Parathyroid adenoma (tissue), 2 donors: ENCODE measurements at regions not wholly inside any gene's neighbourhood (a gene's known extent, or its start where the extent isn't known, plus 50 kb on each side); places are given as distances from the start of the nearest gene placed in this dataset.

Experiments
- H2AFZ ChIP-seq: fragments of 300-600 bp; sonication (generic); one replicate; pipeline ENCODE4 v1.7.0; 2017; ENCODE audit warnings: antibody characterized with exemption, mild to moderate bottlenecking
- H3K27ac ChIP-seq: fragments of 300-600 bp; sonication (generic); one replicate; pipeline ENCODE4 v1.7.0; 2017
- H3K27me3 ChIP-seq: fragments of 300-600 bp; sonication (generic); one replicate; pipeline ENCODE4 v1.7.0; 2017; ENCODE audit warnings: low read length; ENCODE audit not compliant: control insufficient read depth, insufficient read depth
- H3K36me3 ChIP-seq: fragments of 300-600 bp; sonication (generic); one replicate; pipeline ENCODE4 v1.7.0; 2017; ENCODE audit warnings: low read length; ENCODE audit not compliant: control insufficient read depth, insufficient read depth
- H3K4me1 ChIP-seq: fragments of 300-600 bp; sonication (generic); one replicate; pipeline ENCODE4 v1.7.0; 2017; ENCODE audit warnings: control low read depth
- H3K4me2 ChIP-seq: fragments of 300-600 bp; sonication (generic); one replicate; pipeline ENCODE4 v1.7.0; 2017; ENCODE audit warnings: low read length
- H3K4me3 ChIP-seq: fragments of 300-600 bp; sonication (generic); one replicate; pipeline ENCODE4 v1.7.0; 2017; ENCODE audit warnings: low read depth, low read length
- H3K79me2 ChIP-seq: fragments of 300-600 bp; sonication (generic); one replicate; pipeline ENCODE4 v1.7.0; 2017; ENCODE audit warnings: control low read depth
- H3K9ac ChIP-seq: fragments of 300-600 bp; sonication (generic); one replicate; pipeline ENCODE4 v1.7.0; 2017; ENCODE audit warnings: mild to moderate bottlenecking
- H3K9me3 ChIP-seq: fragments of 300-600 bp; sonication (generic); one replicate; pipeline ENCODE4 v1.7.0; 2017; ENCODE audit warnings: low read length; ENCODE audit not compliant: control insufficient read depth
- CTCF ChIP-seq: fragments of 300-600 bp; sonication (generic); IDR thresholded peaks from one replicate; pipeline ENCODE4 v1.7.0; 2017; ENCODE audit warnings: antibody characterized with exemption, mild to moderate bottlenecking
- donor health status: primary hyperparathyroidism.

- Histone ChIP-seq H3K9ac (no peak overlapping the region), H3K9me3 (no peaks in the 10 kb centered on the region), H3K4me1 (no peaks in the 10 kb centered on the region), H3K27ac (no peak overlapping the region), H3K27me3 (no peaks in the 10 kb centered on the region), H2AFZ (no peak overlapping the region), H3K79me2 (no peaks in the 10 kb centered on the region), H3K4me2 (no peak overlapping the region), H3K4me3 (no peak overlapping the region), H3K36me3 (no peaks in the 10 kb centered on the region)
- TF ChIP-seq CTCF = no peak
Measured at GRCh38 chr2:239470151-239470900, 69.5 kb upstream of the HDAC4 start.

DNA sequence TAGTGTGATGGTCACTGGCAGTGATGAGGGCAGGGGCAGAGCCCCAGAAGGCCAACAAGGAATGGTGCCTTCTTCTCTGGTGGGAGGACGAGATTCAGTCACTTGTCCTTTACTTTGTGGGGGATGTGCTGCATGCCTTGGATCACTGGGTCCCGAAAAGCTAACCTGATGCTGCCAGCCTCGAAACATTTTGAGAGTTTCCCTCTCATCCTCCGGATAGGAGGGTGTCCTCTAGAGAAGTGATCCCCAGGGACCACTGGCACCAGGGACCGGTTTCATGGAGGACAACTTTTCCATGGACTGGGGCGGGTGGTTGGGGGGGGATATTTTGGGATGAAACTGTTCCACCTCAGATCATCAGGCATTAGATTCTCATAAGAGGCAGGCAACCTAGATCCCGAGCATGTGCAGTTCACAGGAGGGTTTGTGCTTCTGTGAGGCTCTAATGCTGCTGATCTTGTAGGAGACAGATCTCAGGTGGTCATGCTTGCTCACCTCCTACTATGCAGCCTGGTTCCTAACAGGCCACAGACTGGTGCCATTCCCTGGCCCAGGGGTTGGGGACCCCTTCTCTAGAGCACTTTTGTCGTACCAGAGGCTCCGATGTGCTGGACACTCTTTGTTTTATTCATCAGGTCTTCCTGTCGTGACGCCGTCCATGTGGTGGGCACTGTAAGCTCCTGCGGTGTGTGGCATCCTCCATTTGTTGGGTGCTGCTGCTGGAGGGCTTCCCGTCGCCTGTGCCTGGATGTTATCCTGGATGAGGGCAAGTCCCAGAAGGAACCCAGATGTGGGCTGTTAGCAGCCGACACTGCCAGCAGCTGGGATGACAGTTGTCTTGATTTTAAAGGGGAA lies 68.5 kb upstream of the HDAC4 start:
- no peak overlapping the region for H3K9ac ChIP-seq
- no peaks in the 10 kb centered on the region for H3K9me3 ChIP-seq
- no peaks in the 10 kb centered on the region for H3K4me1 ChIP-seq
- no peak overlapping the region for H2AFZ ChIP-seq
- H3K36me3 ChIP-seq = no peaks in the 10 kb centered on the region
- no peak for TF ChIP-seq CTCF
- H3K27ac ChIP-seq = no peak overlapping the region
- H3K4me2 ChIP-seq = no peak overlapping the region
- no peak overlapping the region for H3K4me3 ChIP-seq
- H3K79me2 ChIP-seq = no peaks in the 10 kb centered on the region
- no peaks in the 10 kb centered on the region for H3K27me3 ChIP-seq

DNA sequence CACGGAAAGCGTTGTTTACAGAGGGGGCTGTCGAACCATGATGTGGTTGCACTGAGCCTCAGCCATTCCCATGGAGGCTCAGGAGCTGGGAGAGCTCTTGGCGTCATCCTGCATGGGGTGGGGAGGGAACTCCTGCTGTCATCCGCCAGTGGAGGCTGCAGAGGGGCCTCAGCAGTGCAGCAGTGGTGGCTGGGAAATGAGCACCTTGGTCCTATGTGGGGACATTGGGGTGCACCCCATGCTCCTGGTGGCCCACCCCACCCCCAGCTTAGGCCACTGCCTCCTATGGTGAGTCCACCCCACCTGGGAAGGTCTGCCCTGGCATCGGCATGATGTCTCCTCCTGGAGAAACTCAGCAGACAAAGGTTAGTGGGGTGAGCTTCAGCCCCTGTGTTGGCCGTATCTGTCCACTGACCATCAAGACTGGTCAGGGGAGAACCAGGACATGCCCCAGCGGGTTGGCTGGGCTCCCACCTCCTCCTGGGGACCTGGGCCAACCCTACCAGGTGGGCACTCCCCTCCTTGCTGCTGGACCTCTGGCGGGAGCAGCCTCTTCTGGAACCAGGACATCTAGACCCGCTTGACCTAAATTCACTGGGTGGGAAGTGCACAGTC lies 67.8 kb upstream of the HDAC4 start:
- Histone ChIP-seq H3K4me3 (no peak overlapping the region), H3K4me1 (no peaks in the 10 kb centered on the region), H3K4me2 (no peak overlapping the region), H2AFZ (no peak overlapping the region), H3K27ac (no peak overlapping the region), H3K79me2 (no peaks in the 10 kb centered on the region), H3K36me3 (no peaks in the 10 kb centered on the region), H3K9ac (no peak overlapping the region), H3K27me3 (no peaks in the 10 kb centered on the region), H3K9me3 (no peaks in the 10 kb centered on the region)
- no peak for TF ChIP-seq CTCF

GRCh38 chr2:239467956-239468490 lies 67.2 kb upstream of the HDAC4 start:
- Histone ChIP-seq H3K36me3 (no peaks in the 10 kb centered on the region), H3K27me3 (no peaks in the 10 kb centered on the region), H3K4me3 (no peak overlapping the region), H3K4me1 (no peaks in the 10 kb centered on the region), H3K79me2 (no peaks in the 10 kb centered on the region), H3K9me3 (no peaks in the 10 kb centered on the region), H3K27ac (no peak overlapping the region), H3K4me2 (no peak overlapping the region), H3K9ac (no peak overlapping the region), H2AFZ (no peak overlapping the region)
- no peak for TF ChIP-seq CTCF
